ENCODE measurements at regions not wholly inside any gene's neighbourhood (a gene's known extent, or its start where the extent isn't known, plus 50 kb on each side); places are given as distances from the start of the nearest gene placed in this dataset.

- peak; percentile 53 for TF ChIP-seq CTCF (IDR thresholded peaks at IDR 0.05; ENCODE audit: insufficient read depth, low read length)
- no peak overlapping the region for H3K4me3 ChIP-seq (ENCODE audit: low read depth, low read length)
- DNase-seq (ENCODE audit: low read depth), result no peak
These were observed 315.5 kb upstream of the C9orf72 start for GRCh38 chr9:27888661-27889295.

- no peak for TF ChIP-seq CTCF (IDR thresholded peaks at IDR 0.05; ENCODE audit: insufficient read depth, low read length)
- no peak overlapping the region for H3K4me3 ChIP-seq (ENCODE audit: low read depth, low read length)
- DNase-seq (ENCODE audit: low read depth), result no peak
These were observed 351.2 kb upstream of the C9orf72 start for GRCh38 chr9:27924502-27924901.

GRCh38 chr9:27925815-27926214 is 352.5 kb upstream of the C9orf72 start:
- H3K4me3 ChIP-seq (ENCODE audit: low read depth, low read length), result no peak overlapping the region
- TF ChIP-seq CTCF (IDR thresholded peaks at IDR 0.05; ENCODE audit: insufficient read depth, low read length), result no peak
- no peak for DNase-seq (ENCODE audit: low read depth)

GRCh38 chr9:27929841-27930240 is 356.6 kb upstream of the C9orf72 start:
- no peak overlapping the region for H3K4me3 ChIP-seq (ENCODE audit: low read depth, low read length)
- DNase-seq (ENCODE audit: low read depth), result no peak
- TF ChIP-seq CTCF (IDR thresholded peaks at IDR 0.05; ENCODE audit: insufficient read depth, low read length), result no peak

GRCh38 chr9:27933210-27934025 is 360.1 kb upstream of the C9orf72 start:
- DNase-seq (ENCODE audit: low read depth), result no peak
- TF ChIP-seq CTCF (IDR thresholded peaks at IDR 0.05; ENCODE audit: insufficient read depth, low read length), result no peak
- H3K4me3 ChIP-seq (ENCODE audit: low read depth, low read length), result no peak overlapping the region

GRCh38 chr9:27934471-27934870 is 361.2 kb upstream of the C9orf72 start:
- TF ChIP-seq CTCF (IDR thresholded peaks at IDR 0.05; ENCODE audit: insufficient read depth, low read length), result no peak
- H3K4me3 ChIP-seq (ENCODE audit: low read depth, low read length), result no peak overlapping the region
- no peak for DNase-seq (ENCODE audit: low read depth)
